HUES6 (cell line): ENCODE measurements at regions not wholly inside any gene's neighbourhood (a gene's known extent, or its start where the extent isn't known, plus 50 kb on each side); places are given as distances from the start of the nearest gene placed in this dataset.

Source experiments
- H3K27ac ChIP-seq: 2 replicates; pipeline ENCODE4 v1.7.0; 2013; ENCODE audit warnings: low read depth, mild to moderate bottlenecking, low read length, inconsistent platforms
- H3K27me3 ChIP-seq: 2 replicates; pipeline ENCODE4 v1.6.1; 2013; ENCODE audit warnings: low read length; ENCODE audit not compliant: control insufficient read depth, insufficient read depth
- H3K36me3 ChIP-seq: 2 replicates; pipeline ENCODE4 v1.6.1; 2013; ENCODE audit warnings: low read length; ENCODE audit not compliant: control insufficient read depth, insufficient read depth
- H3K4me1 ChIP-seq: 2 replicates; pipeline ENCODE4 v1.6.1; 2013; ENCODE audit warnings: low read length; ENCODE audit not compliant: control insufficient read depth, insufficient read depth
- H3K4me3 ChIP-seq: 2 replicates; pipeline ENCODE4 v1.5.1; 2013; ENCODE audit warnings: low read depth, low read length
- H3K9ac ChIP-seq: one replicate; pipeline ENCODE4 v1.6.1; 2013; ENCODE audit warnings: mild to moderate bottlenecking, low read length
- H3K9me3 ChIP-seq: 2 replicates; pipeline ENCODE4 v1.6.1; 2013; ENCODE audit warnings: low read depth, low read length; ENCODE audit not compliant: control insufficient read depth, insufficient read depth

DNA sequence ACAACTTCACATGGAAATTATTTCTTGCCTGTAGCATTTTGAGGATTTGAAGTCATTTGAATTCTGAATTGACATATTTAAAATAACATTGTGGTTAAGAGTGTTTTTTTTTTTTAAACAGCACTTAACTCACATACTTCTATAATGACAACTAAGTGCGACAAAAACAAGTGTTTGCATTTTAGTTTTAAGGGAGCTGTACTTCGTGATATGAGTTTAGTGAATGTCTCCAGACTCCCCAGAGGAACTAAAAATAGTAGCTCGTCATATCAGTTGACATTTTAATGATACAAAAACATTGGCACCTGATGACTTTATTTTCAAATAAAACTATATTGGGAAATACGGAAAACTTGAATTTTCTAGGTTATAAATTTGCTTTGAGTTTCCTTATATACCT is 389.6 kb upstream of the MON1B start:
- H3K9ac ChIP-seq: no peak overlapping the region
- H3K4me3 ChIP-seq: no peak overlapping the region
- no peaks in the 10 kb centered on the region for H3K9me3 ChIP-seq
- no peak overlapping the region for H3K27ac ChIP-seq
- no peaks in the 10 kb centered on the region for H3K27me3 ChIP-seq
- no peaks in the 10 kb centered on the region for H3K4me1 ChIP-seq
- no peaks in the 10 kb centered on the region for H3K36me3 ChIP-seq

GRCh38 chr16:76816475-76816874 is 374.5 kb upstream of the MON1B start:
- no peak overlapping the region for H3K4me3 ChIP-seq
- H3K36me3 ChIP-seq: no peaks in the 10 kb centered on the region
- H3K9ac ChIP-seq: no peak overlapping the region
- H3K27ac ChIP-seq: no peak overlapping the region
- no peaks in the 10 kb centered on the region for H3K9me3 ChIP-seq
- no peaks in the 10 kb centered on the region for H3K27me3 ChIP-seq
- H3K4me1 ChIP-seq: no peaks in the 10 kb centered on the region

- Histone ChIP-seq H3K9me3 (no peaks in the 10 kb centered on the region), H3K36me3 (no peaks in the 10 kb centered on the region), H3K4me3 (no peak overlapping the region), H3K9ac (no peak overlapping the region), H3K27me3 (no peaks in the 10 kb centered on the region), H3K4me1 (no peaks in the 10 kb centered on the region), H3K27ac (no peak overlapping the region)
These were observed 372.3 kb upstream of the MON1B start for GRCh38 chr16:76818606-76819181.

DNA sequence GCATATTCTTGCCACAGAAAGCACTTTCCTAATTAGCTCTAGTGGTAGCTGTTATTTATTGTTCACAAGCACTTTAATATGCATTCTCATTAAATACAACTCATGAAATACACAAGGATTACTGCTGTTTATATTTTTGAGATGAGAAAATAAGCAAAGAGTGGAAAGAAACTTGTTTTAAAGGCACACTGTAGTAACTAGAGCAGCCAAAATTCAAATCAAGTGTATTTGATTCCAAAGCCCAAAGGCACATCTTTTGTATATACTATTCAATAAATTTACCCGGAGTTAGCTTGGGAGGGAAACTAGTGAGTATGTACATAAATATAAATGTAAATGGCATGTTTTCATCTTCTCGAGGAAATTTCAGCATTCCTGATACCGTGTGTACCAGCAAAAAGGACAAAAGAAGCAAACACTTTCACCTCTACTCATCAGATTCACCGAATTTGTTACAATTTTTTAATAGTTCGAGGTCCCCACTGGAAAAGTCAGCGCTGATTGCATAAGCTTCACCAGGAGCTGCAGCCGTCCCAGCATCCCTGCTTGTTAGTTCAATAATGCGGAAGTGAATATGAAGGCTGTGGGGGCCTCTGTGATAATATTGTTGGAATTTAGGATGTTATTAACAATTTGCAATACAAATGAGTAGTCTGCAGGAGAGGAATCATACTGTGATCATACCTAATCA is 371.6 kb upstream of the MON1B start:
- no peaks in the 10 kb centered on the region for H3K27me3 ChIP-seq
- no peaks in the 10 kb centered on the region for H3K9me3 ChIP-seq
- no peak overlapping the region for H3K4me3 ChIP-seq
- no peaks in the 10 kb centered on the region for H3K4me1 ChIP-seq
- H3K27ac ChIP-seq: no peak overlapping the region
- H3K36me3 ChIP-seq: no peaks in the 10 kb centered on the region
- H3K9ac ChIP-seq: no peak overlapping the region

- no peak overlapping the region for H3K9ac ChIP-seq
- H3K4me1 ChIP-seq: no peaks in the 10 kb centered on the region
- no peak overlapping the region for H3K27ac ChIP-seq
- H3K4me3 ChIP-seq: no peak overlapping the region
- H3K27me3 ChIP-seq: no peaks in the 10 kb centered on the region
- no peaks in the 10 kb centered on the region for H3K9me3 ChIP-seq
- H3K36me3 ChIP-seq: no peaks in the 10 kb centered on the region
These were observed 366.8 kb upstream of the MON1B start for GRCh38 chr16:76824221-76824620.

DNA sequence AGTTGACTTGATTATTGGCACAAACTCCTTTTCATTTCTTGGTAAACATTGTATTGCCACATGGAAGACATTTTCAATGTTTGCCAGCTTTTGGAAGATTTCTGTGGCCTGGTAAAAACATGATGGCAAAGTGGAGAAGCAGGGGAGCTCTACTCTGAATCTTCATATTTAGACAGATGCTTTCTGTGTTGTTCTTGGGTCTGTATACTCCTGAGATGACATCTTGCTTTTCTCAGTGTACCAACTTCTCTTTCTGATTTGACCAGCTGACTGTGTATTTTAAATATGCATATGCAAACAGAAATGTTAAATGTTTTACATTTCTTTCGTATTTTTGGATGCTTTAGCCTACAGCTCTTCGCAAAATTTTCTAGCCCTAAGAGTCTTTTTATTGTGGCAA is 366.2 kb upstream of the MON1B start:
- Histone ChIP-seq H3K27ac (no peak overlapping the region), H3K9me3 (no peaks in the 10 kb centered on the region), H3K9ac (no peak overlapping the region), H3K4me3 (no peak overlapping the region), H3K27me3 (no peaks in the 10 kb centered on the region), H3K36me3 (no peaks in the 10 kb centered on the region), H3K4me1 (no peaks in the 10 kb centered on the region)

DNA sequence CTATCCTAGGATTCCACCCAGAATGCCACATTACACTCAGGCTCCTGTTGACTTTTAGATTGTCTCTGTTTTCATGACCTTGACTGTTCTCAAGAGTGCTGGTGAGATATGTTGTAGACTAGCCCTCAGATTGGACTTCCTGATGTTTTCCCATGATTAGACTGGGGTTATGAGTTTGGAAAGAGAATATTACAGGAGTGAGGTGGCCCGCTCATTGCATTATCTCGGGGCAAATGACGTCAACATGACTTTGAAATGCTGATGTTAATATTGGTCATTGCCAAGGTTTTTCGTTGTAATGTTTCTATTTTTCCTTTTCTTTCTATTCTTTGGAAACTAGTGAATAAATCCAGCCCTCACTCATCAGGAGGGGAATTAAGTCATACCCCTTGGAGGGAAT is 355.7 kb upstream of the MON1B start:
- no peaks in the 10 kb centered on the region for H3K27me3 ChIP-seq
- H3K4me3 ChIP-seq: no peak overlapping the region
- peaks cover 3% of the 10 kb centered on the region; the same call in 1 of the 2 replicates for H3K4me1 ChIP-seq
- no peaks in the 10 kb centered on the region for H3K36me3 ChIP-seq
- no peak overlapping the region for H3K9ac ChIP-seq
- no peaks in the 10 kb centered on the region; the same call in 1 of the 2 replicates for H3K9me3 ChIP-seq
- no peak overlapping the region for H3K27ac ChIP-seq

DNA sequence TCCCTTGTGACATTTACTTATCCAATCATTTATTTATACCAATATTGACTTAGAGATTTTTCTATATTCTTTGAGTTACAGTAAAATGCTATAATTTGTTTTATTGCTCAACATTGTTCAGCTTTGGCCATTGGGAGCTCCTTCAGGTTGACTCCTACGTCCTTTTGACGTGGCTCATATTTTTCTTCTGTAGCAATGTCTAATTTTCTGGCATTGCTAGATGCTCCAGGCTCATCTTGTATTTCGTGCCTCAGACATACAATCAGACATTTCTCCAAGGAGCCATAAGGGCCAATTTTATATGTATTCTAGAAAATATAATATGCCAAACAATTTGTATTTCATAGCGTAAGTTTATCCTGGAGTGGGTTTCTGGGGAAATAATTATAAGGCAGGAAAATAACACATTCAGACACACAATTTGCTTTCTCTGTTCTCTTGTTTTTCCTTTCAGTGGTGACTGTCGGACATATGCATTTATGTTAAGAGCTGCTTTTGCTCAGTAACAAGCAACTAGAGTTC is 355.1 kb upstream of the MON1B start:
- Histone ChIP-seq H3K27me3 (no peaks in the 10 kb centered on the region), H3K27ac (no peak overlapping the region), H3K9ac (no peak overlapping the region), H3K4me3 (no peak overlapping the region), H3K36me3 (no peaks in the 10 kb centered on the region), H3K4me1 (peaks cover 3% of the 10 kb centered on the region; the same call in 1 of the 2 replicates), H3K9me3 (no peaks in the 10 kb centered on the region; the same call in 1 of the 2 replicates)

GRCh38 chr16:76837872-76838271 is 353.1 kb upstream of the MON1B start:
- Histone ChIP-seq H3K9me3 (no peaks in the 10 kb centered on the region; the same call in 1 of the 2 replicates), H3K4me3 (no peak overlapping the region), H3K4me1 (peaks cover 3% of the 10 kb centered on the region; the same call in 1 of the 2 replicates), H3K9ac (no peak overlapping the region), H3K27me3 (no peaks in the 10 kb centered on the region), H3K36me3 (no peaks in the 10 kb centered on the region), H3K27ac (no peak overlapping the region)

GRCh38 chr16:76854234-76854633 is 336.8 kb upstream of the MON1B start:
- H3K4me1 ChIP-seq: no peaks in the 10 kb centered on the region
- H3K9ac ChIP-seq: no peak overlapping the region
- no peaks in the 10 kb centered on the region for H3K9me3 ChIP-seq
- H3K27me3 ChIP-seq: no peaks in the 10 kb centered on the region
- no peak overlapping the region for H3K4me3 ChIP-seq
- no peak overlapping the region for H3K27ac ChIP-seq
- no peaks in the 10 kb centered on the region for H3K36me3 ChIP-seq

DNA sequence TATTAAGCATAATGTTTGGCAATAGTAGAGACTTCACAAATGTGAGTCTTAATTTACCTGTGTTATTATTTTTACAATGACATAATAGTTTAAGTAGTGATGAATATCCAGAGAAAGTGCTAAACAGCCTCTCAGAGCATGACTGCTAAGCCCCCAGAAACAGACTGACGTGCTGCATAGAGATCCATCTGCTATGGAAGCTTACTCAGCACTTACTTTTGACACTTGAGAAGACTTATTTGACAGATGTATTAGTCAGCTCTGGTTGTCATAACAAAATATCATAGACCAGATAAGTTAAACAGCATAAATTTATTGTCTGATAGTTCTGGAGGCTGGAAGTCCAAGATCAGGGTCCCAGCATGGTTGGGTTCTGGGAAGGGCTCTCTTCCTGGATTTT is 334.9 kb upstream of the MON1B start:
- no peaks in the 10 kb centered on the region for H3K36me3 ChIP-seq
- no peak overlapping the region for H3K27ac ChIP-seq
- no peaks in the 10 kb centered on the region for H3K27me3 ChIP-seq
- no peak overlapping the region for H3K4me3 ChIP-seq
- H3K4me1 ChIP-seq: no peaks in the 10 kb centered on the region
- no peaks in the 10 kb centered on the region for H3K9me3 ChIP-seq
- H3K9ac ChIP-seq: no peak overlapping the region
